ENCODE measurements at regions not wholly inside any gene's neighbourhood (a gene's known extent, or its start where the extent isn't known, plus 50 kb on each side); places are given as distances from the start of the nearest gene placed in this dataset.

DNA sequence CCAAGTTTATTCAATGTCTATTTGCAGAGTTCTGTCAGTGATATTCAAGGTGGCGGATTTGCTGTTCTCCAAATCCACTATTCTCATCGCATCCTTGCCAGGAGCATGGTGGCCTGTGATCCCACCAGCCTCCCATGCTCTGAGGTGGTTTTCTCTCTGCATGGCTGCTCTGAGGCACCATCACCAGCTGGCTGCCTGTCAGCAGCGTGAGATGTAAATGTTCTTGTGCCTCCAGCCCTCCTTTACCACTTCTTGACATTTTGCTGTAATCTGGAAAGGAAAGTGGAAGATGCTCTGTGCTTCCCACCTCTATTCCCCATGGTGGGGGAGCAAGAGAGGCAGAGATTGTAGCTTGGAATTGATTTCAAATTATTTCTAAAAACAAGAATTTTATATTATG lies 293.6 kb upstream of the SLC24A2 start:
- Histone ChIP-seq H3K9me3 (no peaks in the 10 kb centered on the region), H3K4me3 (no peak overlapping the region), H3K27me3 (no peaks in the 10 kb centered on the region), H3K27ac (no peak overlapping the region), H3K4me1 (no peaks in the 10 kb centered on the region), H3K36me3 (no peaks in the 10 kb centered on the region)
- in situ Hi-C loops (cut with MboI; ENCODE audit: low sequenced_read_pairs in 4 of 4) (no loop called here), intact Hi-C loops (cut with DNase I; ENCODE audit: low total_unique reads) (no loop called here)
- TF ChIP-seq POLR2A (IDR thresholded peaks at IDR 0.05), result no peak
- TF ChIP-seq, protein P1, sequence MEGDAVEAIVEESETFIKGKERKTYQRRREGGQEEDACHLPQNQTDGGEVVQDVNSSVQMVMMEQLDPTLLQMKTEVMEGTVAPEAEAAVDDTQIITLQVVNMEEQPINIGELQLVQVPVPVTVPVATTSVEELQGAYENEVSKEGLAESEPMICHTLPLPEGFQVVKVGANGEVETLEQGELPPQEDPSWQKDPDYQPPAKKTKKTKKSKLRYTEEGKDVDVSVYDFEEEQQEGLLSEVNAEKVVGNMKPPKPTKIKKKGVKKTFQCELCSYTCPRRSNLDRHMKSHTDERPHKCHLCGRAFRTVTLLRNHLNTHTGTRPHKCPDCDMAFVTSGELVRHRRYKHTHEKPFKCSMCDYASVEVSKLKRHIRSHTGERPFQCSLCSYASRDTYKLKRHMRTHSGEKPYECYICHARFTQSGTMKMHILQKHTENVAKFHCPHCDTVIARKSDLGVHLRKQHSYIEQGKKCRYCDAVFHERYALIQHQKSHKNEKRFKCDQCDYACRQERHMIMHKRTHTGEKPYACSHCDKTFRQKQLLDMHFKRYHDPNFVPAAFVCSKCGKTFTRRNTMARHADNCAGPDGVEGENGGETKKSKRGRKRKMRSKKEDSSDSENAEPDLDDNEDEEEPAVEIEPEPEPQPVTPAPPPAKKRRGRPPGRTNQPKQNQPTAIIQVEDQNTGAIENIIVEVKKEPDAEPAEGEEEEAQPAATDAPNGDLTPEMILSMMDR (IDR thresholded peaks at IDR 0.05 in 4 of 5, conservative IDR thresholded peaks at IDR 0.05 in 1 of 5), result no peak
- ATAC-seq (no peak), DNase-seq (no peak)

DNA sequence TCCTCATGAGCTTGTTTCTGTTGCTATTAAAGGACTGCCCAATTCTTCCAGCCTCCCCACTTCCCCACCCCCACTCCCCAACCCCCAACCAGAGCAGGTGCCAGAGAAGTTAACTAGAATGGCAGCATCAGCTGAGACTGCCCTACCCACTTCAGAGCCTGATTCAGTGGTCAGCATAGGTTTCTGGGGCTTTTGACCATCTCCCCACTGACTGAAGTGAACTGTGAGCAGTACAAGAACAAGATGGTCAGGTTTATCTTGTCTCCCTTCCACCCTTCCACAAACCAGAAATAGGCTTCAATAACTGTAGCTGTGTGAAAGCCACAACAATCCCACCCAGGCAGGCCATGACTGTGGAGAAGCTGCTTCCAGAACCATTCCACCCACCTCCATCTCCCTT lies 289.4 kb upstream of the SLC24A2 start:
- Histone ChIP-seq H3K4me1 (no peaks in the 10 kb centered on the region), H3K9me3 (no peaks in the 10 kb centered on the region), H3K36me3 (no peaks in the 10 kb centered on the region), H3K27ac (no peak overlapping the region), H3K4me3 (no peak overlapping the region), H3K27me3 (no peaks in the 10 kb centered on the region)
- in situ Hi-C loops (cut with MboI; ENCODE audit: low sequenced_read_pairs in 4 of 4) (no loop called here), intact Hi-C loops (cut with DNase I; ENCODE audit: low total_unique reads) (no loop called here)
- ATAC-seq (no peak), DNase-seq (no peak)
- no peak for TF ChIP-seq POLR2A (IDR thresholded peaks at IDR 0.05)
- TF ChIP-seq, protein P1 (IDR thresholded peaks at IDR 0.05 in 4 of 5, conservative IDR thresholded peaks at IDR 0.05 in 1 of 5), result no peak

DNA sequence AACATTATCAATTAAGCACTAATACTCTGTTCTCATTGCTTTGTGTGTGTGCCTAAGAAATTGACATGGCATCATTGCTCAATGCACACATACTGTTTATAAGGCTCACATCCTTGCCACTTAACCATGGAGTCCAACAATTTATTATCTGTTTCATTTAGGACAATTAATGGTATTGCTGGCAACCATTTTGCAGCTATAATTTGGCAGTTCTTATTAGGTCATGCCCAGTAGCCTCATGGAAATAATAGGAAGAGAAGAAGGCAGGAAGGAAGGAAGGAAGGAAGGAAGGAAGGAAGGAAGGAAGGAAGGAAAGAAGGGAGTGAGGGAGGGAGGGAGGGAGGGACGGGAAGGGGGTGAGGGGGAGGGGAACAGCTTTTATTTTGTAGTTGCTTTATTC lies 285.5 kb upstream of the SLC24A2 start:
- in situ Hi-C loops (cut with MboI; ENCODE audit: low sequenced_read_pairs in 4 of 4), result loop anchor here in 1 of 4 donors (25.0 kb wide), 1 partner anchor 88 kb away; no protein-coding TSS in a partner anchor
- Histone ChIP-seq H3K4me1 (no peaks in the 10 kb centered on the region), H3K36me3 (no peaks in the 10 kb centered on the region), H3K27ac (no peak overlapping the region), H3K4me3 (no peak overlapping the region), H3K27me3 (no peaks in the 10 kb centered on the region), H3K9me3 (no peaks in the 10 kb centered on the region)
- ATAC-seq (no peak), DNase-seq (no peak)
- intact Hi-C loops (cut with DNase I; ENCODE audit: low total_unique reads), result no loop called here
- TF ChIP-seq, protein P1 (IDR thresholded peaks at IDR 0.05 in 4 of 5, conservative IDR thresholded peaks at IDR 0.05 in 1 of 5), result no peak
- TF ChIP-seq POLR2A (IDR thresholded peaks at IDR 0.05), result no peak

DNA sequence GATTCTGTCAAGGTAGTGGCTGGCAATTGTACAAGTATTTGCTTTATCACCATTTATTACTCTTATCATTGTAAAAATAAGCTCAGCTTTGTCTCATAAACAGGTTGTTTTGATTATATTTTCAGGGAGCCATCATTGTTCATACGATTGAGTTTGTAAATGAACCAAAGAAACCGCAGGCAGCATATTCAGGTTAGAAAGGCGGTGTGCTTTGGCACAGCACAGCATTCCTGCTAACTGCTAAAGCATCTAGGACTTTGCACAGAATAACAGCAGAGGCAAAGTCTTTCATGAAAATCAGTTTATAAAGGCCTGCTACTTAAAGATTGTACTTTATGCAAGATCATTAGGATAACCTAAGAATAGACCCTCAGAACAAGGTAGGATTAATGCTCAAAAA lies 281.5 kb upstream of the SLC24A2 start:
- Histone ChIP-seq H3K36me3 (no peaks in the 10 kb centered on the region), H3K4me1 (no peaks in the 10 kb centered on the region), H3K27ac (no peak overlapping the region), H3K27me3 (no peaks in the 10 kb centered on the region), H3K9me3 (no peaks in the 10 kb centered on the region), H3K4me3 (no peak overlapping the region)
- in situ Hi-C loops (cut with MboI; ENCODE audit: low sequenced_read_pairs in 4 of 4), result loop anchor here in 1 of 4 donors (25.0 kb wide), 1 partner anchor 92 kb away; no protein-coding TSS in a partner anchor
- TF ChIP-seq, protein P1 (IDR thresholded peaks at IDR 0.05 in 4 of 5, conservative IDR thresholded peaks at IDR 0.05 in 1 of 5), result no peak
- TF ChIP-seq POLR2A (IDR thresholded peaks at IDR 0.05), result no peak
- DNase-seq (no peak), ATAC-seq (no peak)
- intact Hi-C loops (cut with DNase I; ENCODE audit: low total_unique reads), result no loop called here
